ENCODE measurements at regions not wholly inside any gene's neighbourhood (a gene's known extent, or its start where the extent isn't known, plus 50 kb on each side); places are given as distances from the start of the nearest gene placed in this dataset.

- Histone ChIP-seq H3K36me3 (no peaks in the 10 kb centered on the region), H3K27ac (no peak overlapping the region), H3K27me3 (no peaks in the 10 kb centered on the region), H3K4me1 (no peaks in the 10 kb centered on the region), H3K9me3 (no peaks in the 10 kb centered on the region), H3K4me3 (no peak overlapping the region)
- TF ChIP-seq POLR2A (IDR thresholded peaks at IDR 0.05): no peak
- TF ChIP-seq POLR2AphosphoS5 (IDR thresholded peaks at IDR 0.05): no peak
- no peak for TF ChIP-seq EP300 (IDR thresholded peaks at IDR 0.05)
- no peak for TF ChIP-seq CTCF (IDR thresholded peaks at IDR 0.05)
- 39 to 54% methylated on average over 2 of the region's 2 CpGs for WGBS, 2 donors
- DNase-seq: no peak
- no peak for ATAC-seq (ENCODE audit: low FRiP score in 2 of 2)
Measured at GRCh38 chr7:124444696-124445480, 320.7 kb downstream of the GPR37 start.

- Histone ChIP-seq H3K27me3 (no peaks in the 10 kb centered on the region), H3K27ac (no peak overlapping the region), H3K36me3 (no peaks in the 10 kb centered on the region), H3K4me1 (no peaks in the 10 kb centered on the region), H3K4me3 (no peak overlapping the region), H3K9me3 (no peaks in the 10 kb centered on the region)
- ATAC-seq (ENCODE audit: low FRiP score in 2 of 2) (no peak), DNase-seq (no peak)
- TF ChIP-seq EP300 (IDR thresholded peaks at IDR 0.05): no peak
- no peak for TF ChIP-seq CTCF (IDR thresholded peaks at IDR 0.05)
- TF ChIP-seq POLR2A (IDR thresholded peaks at IDR 0.05): no peak
- TF ChIP-seq POLR2AphosphoS5 (IDR thresholded peaks at IDR 0.05): no peak
Measured at GRCh38 chr7:124443762-124444161, 321.8 kb downstream of the GPR37 start.

GRCh38 chr7:124440081-124440480 is 325.5 kb downstream of the GPR37 start:
- ATAC-seq (ENCODE audit: low FRiP score in 2 of 2) (no peak), DNase-seq (no peak)
- no peak overlapping the region for H3K27ac ChIP-seq
- H3K36me3 ChIP-seq: no peaks in the 10 kb centered on the region
- no peaks in the 10 kb centered on the region for H3K9me3 ChIP-seq
- no peaks in the 10 kb centered on the region for H3K4me1 ChIP-seq
- WGBS, 2 donors: 90 to 92% methylated on average over 2 of the region's 2 CpGs
- no peaks in the 10 kb centered on the region for H3K27me3 ChIP-seq
- no peak overlapping the region for H3K4me3 ChIP-seq
- TF ChIP-seq CTCF (IDR thresholded peaks at IDR 0.05): no peak
- TF ChIP-seq POLR2AphosphoS5 (IDR thresholded peaks at IDR 0.05): no peak
- TF ChIP-seq EP300 (IDR thresholded peaks at IDR 0.05): no peak
- TF ChIP-seq POLR2A (IDR thresholded peaks at IDR 0.05): no peak

- no peak for ATAC-seq (ENCODE audit: low FRiP score in 2 of 2)
- H3K9me3 ChIP-seq: no peaks in the 10 kb centered on the region
Measured at GRCh38 chr7:124432009-124432578, 333.5 kb downstream of the GPR37 start.

More at GRCh38 chr7:124432009-124432578, 333.5 kb downstream of the GPR37 start:
- WGBS, 2 donors: 83 to 86% methylated on average over 5 of the region's 5 CpGs
- DNase-seq: no peak
- H3K27ac ChIP-seq: no peak overlapping the region
- no peak overlapping the region for H3K4me3 ChIP-seq
- no peaks in the 10 kb centered on the region for H3K27me3 ChIP-seq
- H3K4me1 ChIP-seq: no peaks in the 10 kb centered on the region
- TF ChIP-seq EP300 (IDR thresholded peaks at IDR 0.05) (no peak), POLR2AphosphoS5 (IDR thresholded peaks at IDR 0.05) (no peak), CTCF (IDR thresholded peaks at IDR 0.05) (no peak), POLR2A (IDR thresholded peaks at IDR 0.05) (no peak)
- no peaks in the 10 kb centered on the region for H3K36me3 ChIP-seq
